ENCODE measurements at regions not wholly inside any gene's neighbourhood (a gene's known extent, or its start where the extent isn't known, plus 50 kb on each side); places are given as distances from the start of the nearest gene placed in this dataset.

- H3K27ac ChIP-seq, result no peak overlapping the region
- H3K9me3 ChIP-seq, result no peaks in the 10 kb centered on the region
- H3K4me1 ChIP-seq, result no peaks in the 10 kb centered on the region
- no peak overlapping the region for H3K4me3 ChIP-seq
- TF ChIP-seq CTCF (IDR thresholded peaks at IDR 0.05), result no peak
- no peaks in the 10 kb centered on the region for H3K27me3 ChIP-seq
- DNase-seq (no peak), ATAC-seq (no peak)
- H3K36me3 ChIP-seq, result no peaks in the 10 kb centered on the region
- intact Hi-C loops (cut with DNase I), result no loop called here
Measured at GRCh38 chr10:78597796-78598555, 470.8 kb upstream of the ZMIZ1 start.

DNA sequence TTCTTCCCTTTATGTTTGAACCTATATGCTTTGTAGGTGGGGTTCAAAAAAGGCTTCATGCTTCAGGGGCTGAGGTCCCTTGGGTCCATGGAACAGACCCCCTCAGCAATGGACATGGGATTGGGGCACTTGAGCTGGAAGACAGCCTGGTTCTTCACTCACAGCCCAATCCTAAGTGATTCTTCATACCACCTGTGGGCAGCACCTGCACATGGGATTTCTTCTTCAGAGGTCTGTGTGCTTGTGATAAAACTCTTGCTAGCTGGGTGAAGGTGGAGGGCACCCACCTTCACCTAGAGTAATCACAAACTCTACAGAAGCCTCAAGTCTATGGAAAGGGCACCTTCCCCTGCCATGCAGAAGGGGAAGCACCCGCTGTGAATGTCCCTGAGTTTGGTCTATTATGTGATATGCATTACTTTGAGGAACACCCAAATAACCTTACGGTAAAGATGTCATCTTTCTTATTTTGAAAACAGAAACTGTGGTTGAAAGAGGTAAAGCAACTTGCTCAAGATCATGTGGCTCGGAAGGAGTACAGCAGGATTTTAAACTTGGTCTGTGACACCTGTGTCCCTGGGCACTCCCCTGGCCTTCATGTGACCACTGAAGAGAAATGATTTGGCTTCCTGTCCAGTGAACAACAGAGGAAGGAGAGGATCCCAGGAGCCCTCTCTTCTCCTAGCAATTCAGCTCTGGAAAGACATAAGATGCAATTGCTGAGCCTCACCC lies 469.5 kb upstream of the ZMIZ1 start:
- Histone ChIP-seq H3K4me3 (no peak overlapping the region), H3K27me3 (no peaks in the 10 kb centered on the region), H3K4me1 (no peaks in the 10 kb centered on the region), H3K9me3 (no peaks in the 10 kb centered on the region), H3K27ac (peak overlapping the region in 1 of 2 donors; percentile 18), H3K36me3 (no peaks in the 10 kb centered on the region)
- intact Hi-C loops (cut with DNase I), result no loop called here
- ATAC-seq (no peak), DNase-seq (no peak)
- TF ChIP-seq CTCF (IDR thresholded peaks at IDR 0.05), result no peak

DNA sequence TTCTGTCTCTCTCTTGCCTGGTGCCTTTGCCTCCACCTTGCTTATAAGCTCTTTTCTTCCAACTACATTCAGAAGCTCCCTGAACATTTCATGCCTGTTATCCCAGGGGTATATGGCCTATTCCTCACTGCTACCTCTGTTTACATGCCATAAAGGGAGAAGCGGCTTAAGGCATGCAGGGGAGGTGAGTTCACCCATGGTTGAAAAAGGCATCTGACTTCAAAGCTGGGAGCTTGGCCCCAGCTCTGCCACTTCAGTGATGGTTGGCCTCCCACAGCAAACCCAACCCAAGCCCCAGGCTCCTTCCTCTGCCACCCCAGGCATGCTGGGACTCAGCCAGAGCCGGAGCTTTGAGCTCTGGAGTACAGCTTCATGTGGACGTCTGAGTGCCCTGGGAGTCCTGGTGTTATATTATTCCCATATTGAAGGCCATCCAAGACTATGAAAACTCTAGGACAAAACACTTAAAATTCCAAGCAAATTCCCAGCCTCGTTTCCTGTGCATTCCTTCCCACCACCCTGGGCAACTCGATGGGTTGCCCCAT lies 468.6 kb upstream of the ZMIZ1 start:
- H3K36me3 ChIP-seq, result no peaks in the 10 kb centered on the region
- ATAC-seq, result no peak
- no peak overlapping the region for H3K4me3 ChIP-seq
- peak overlapping the region in 1 of 2 donors; percentile 18 for H3K27ac ChIP-seq
- intact Hi-C loops (cut with DNase I), result no loop called here
- H3K27me3 ChIP-seq, result no peaks in the 10 kb centered on the region
- H3K4me1 ChIP-seq, result no peaks in the 10 kb centered on the region
- H3K9me3 ChIP-seq, result no peaks in the 10 kb centered on the region
- DNase-seq, result no peak
- TF ChIP-seq CTCF (IDR thresholded peaks at IDR 0.05), result no peak

DNA sequence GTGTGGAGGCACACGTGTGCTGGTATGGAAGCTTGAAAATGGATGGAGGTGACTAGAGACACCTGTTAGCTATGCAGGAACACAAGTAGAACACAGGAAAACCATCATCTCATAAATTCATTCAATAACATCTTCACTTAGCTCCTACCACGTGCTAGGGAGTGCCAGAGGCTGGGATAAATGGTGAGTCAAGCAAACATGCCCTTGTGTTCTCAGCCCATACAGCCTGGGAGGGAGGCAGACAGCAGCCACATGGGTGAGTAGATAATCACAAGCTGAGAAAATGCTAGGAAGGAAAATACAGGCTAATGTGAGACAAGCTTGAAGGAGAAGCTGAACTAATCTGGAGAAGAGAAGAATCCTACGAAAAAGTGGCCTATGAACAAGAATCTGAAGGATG lies 468.0 kb upstream of the ZMIZ1 start:
- Histone ChIP-seq H3K27me3 (no peaks in the 10 kb centered on the region), H3K9me3 (no peaks in the 10 kb centered on the region), H3K4me1 (no peaks in the 10 kb centered on the region), H3K4me3 (no peak overlapping the region), H3K27ac (no peak overlapping the region), H3K36me3 (no peaks in the 10 kb centered on the region)
- TF ChIP-seq CTCF (IDR thresholded peaks at IDR 0.05), result no peak
- intact Hi-C loops (cut with DNase I), result no loop called here
- ATAC-seq (no peak), DNase-seq (no peak)

GRCh38 chr10:78602201-78602932 lies 466.4 kb upstream of the ZMIZ1 start:
- H3K4me1 ChIP-seq, result no peaks in the 10 kb centered on the region
- H3K4me3 ChIP-seq, result no peak overlapping the region
- H3K36me3 ChIP-seq, result no peaks in the 10 kb centered on the region
- H3K27ac ChIP-seq, result peak overlapping the region in 1 of 2 donors; percentile 55
- intact Hi-C loops (cut with DNase I), result no loop called here
- TF ChIP-seq CTCF (IDR thresholded peaks at IDR 0.05), result no peak
- no peaks in the 10 kb centered on the region for H3K9me3 ChIP-seq
- DNase-seq, result no peak
- no peak for ATAC-seq
- no peaks in the 10 kb centered on the region for H3K27me3 ChIP-seq

All from left lung (tissue), 4 donors.